Panc1 (cell line): ENCODE measurements at regions not wholly inside any gene's neighbourhood (a gene's known extent, or its start where the extent isn't known, plus 50 kb on each side); places are given as distances from the start of the nearest gene placed in this dataset.

ENCODE experiments used
- ATAC-seq: fragments of 200-7000 bp; cut with Tn5 transposase; 2 replicates; pipeline ENCODE4 v1.9.1; 2020; ENCODE audit warnings: mild to moderate bottlenecking, moderate library complexity
- BruUV-seq: library from RNA; stranded (reverse); fragments of 400-500 nt; replicated peaks from 2 replicates; lab custom pipeline; 2021; lab: Mats Ljungman, UMichigan
- CTCF ChIA-PET: fragments of 300-600 bp; sonication (Branson Sonifier 250); formaldehyde crosslinking; loops from one replicate; lab custom pipeline; 2022; ENCODE audit warnings: antibody characterized with exemption; lab: Charles Lee
- POLR2A ChIA-PET: fragments of 300-600 bp; sonication (Branson Sonifier 250); formaldehyde crosslinking; loops from one replicate; lab custom pipeline; 2022; ENCODE audit warnings: antibody characterized with exemption; lab: Charles Lee
- DNase-seq: peaks from one replicate; pipeline ENCODE4 v3.0.0-alpha.2; 2010; ENCODE audit warnings: low read depth, low spot score
- H3K27ac ChIP-seq: 2 replicates; pipeline ENCODE4 v1.5.1; 2011; ENCODE audit warnings: mild to moderate bottlenecking, low read length, inconsistent platforms
- H3K27me3 ChIP-seq: fragments of 200-500 bp; sonication (Bioruptor generic); 2 replicates; pipeline ENCODE4 v1.6.0; 2014; ENCODE audit warnings: low read length, inconsistent platforms; ENCODE audit not compliant: control insufficient read depth, insufficient read depth
- H3K36me3 ChIP-seq: fragments of 200-500 bp; sonication (Bioruptor generic); 2 replicates; pipeline ENCODE4 v1.5.1; 2014; ENCODE audit warnings: inconsistent platforms, mild to moderate bottlenecking, low read length, moderate library complexity; ENCODE audit not compliant: control insufficient read depth, insufficient read depth
- H3K4me1 ChIP-seq: 2 replicates; pipeline ENCODE4 v1.5.1; 2011; ENCODE audit warnings: inconsistent platforms, mild to moderate bottlenecking, low read length, moderate library complexity; ENCODE audit not compliant: control insufficient read depth, insufficient read depth
- H3K4me3 ChIP-seq, 2 experiments: 2 replicates each; pipeline ENCODE4 v1.5.1; 2011 to 2012; ENCODE audit warnings: low read depth in 2 of 2, low read length in 2 of 2, mild to moderate bottlenecking in 2 of 2, inconsistent platforms in 1 of 2, moderate library complexity in 1 of 2
- H3K9me3 ChIP-seq: fragments of 200-500 bp; sonication (Bioruptor generic); 2 replicates; pipeline ENCODE4 v1.5.1; 2014; ENCODE audit warnings: low read depth, mild to moderate bottlenecking, inconsistent platforms, low read length, moderate library complexity; ENCODE audit not compliant: control insufficient read depth, insufficient read depth
- CTCF ChIP-seq: fragments of 450-650 bp; IDR thresholded peaks from 2 replicates; pipeline ENCODE4 v1.5.1; 2017; ENCODE audit warnings: mild to moderate bottlenecking
- POLR2AphosphoS5 ChIP-seq: IDR thresholded peaks from 2 replicates; pipeline ENCODE4 v1.6.1; 2012; ENCODE audit warnings: mild to moderate bottlenecking, low read depth, low read length, moderate library complexity
- REST ChIP-seq, 2 experiments: IDR thresholded peaks; 2 replicates each; pipeline ENCODE4 v1.6.1; 2011 to 2012; ENCODE audit warnings: low read depth in 2 of 2, control low read depth in 1 of 2, low read length in 1 of 2, mild to moderate bottlenecking in 1 of 2, moderate library complexity in 1 of 2; ENCODE audit not compliant: insufficient read depth in 1 of 2
- SIN3A ChIP-seq: IDR thresholded peaks from 2 replicates; pipeline ENCODE4 v1.6.1; 2012; ENCODE audit warnings: low read depth, mild to moderate bottlenecking, low read length, moderate library complexity, borderline replicate concordance; ENCODE audit not compliant: insufficient read depth
- TCF7L2 ChIP-seq: IDR thresholded peaks from 2 replicates; pipeline ENCODE4 v1.6.1; 2011; ENCODE audit warnings: mild to moderate bottlenecking, low read depth, low read length, inconsistent platforms
- in situ Hi-C: cut with HindIII; loops from 2 replicates; pipeline ENCODE4 v1.10.0; 2016; ENCODE audit warnings: low sequenced_read_pairs, low pct_unique_long_range_greater_than_20kb
- intact Hi-C: fragments of 100-400 bp; cut with micrococcal nuclease; formaldehyde crosslinking; loops from one replicate; pipeline ENCODE4 v1.10.0; 2022; ENCODE audit not compliant: unreplicated experiment

- no peak overlapping the region for H3K27ac ChIP-seq
- in situ Hi-C loops (no loop called here), intact Hi-C loops (no loop called here)
- H3K4me1 ChIP-seq: no peaks in the 10 kb centered on the region
- BruUV-seq: no TSS peak
- no peaks in the 10 kb centered on the region for H3K27me3 ChIP-seq
- DNase-seq: no peak
- ChIA-PET POLR2A (no interaction called here), CTCF (no interaction called here)
- H3K4me3 ChIP-seq: no peak overlapping the region
- TF ChIP-seq CTCF (no peak), SIN3A (no peak), POLR2AphosphoS5 (no peak), TCF7L2 (no peak), REST (IDR thresholded peaks at IDR 0.05; ENCODE audit: insufficient read depth in 1 of 2, low read depth in 2 of 2, low read length in 1 of 2) (no peak)
- no peak for ATAC-seq
- H3K9me3 ChIP-seq: no peaks in the 10 kb centered on the region
- no peaks in the 10 kb centered on the region for H3K36me3 ChIP-seq
Observed at GRCh38 chr20:12355185-12355584, 437.5 kb downstream of the BTBD3 start.

- no TSS peak for BruUV-seq
- DNase-seq: no peak
- no peak for ATAC-seq
- Histone ChIP-seq H3K36me3 (no peaks in the 10 kb centered on the region), H3K9me3 (no peaks in the 10 kb centered on the region), H3K27me3 (no peaks in the 10 kb centered on the region), H3K4me1 (no peaks in the 10 kb centered on the region), H3K27ac (no peak overlapping the region), H3K4me3 (no peak overlapping the region)
- in situ Hi-C loops: no loop called here
- no peak for TF ChIP-seq TCF7L2
- peak; percentile 21; the same call in 1 of the 2 replicates for TF ChIP-seq CTCF
- intact Hi-C loops: no loop called here
- ChIA-PET CTCF (no interaction called here), POLR2A (no interaction called here)
Observed at GRCh38 chr20:12358006-12358654, 440.4 kb downstream of the BTBD3 start.
